ENCODE measurements at regions not wholly inside any gene's neighbourhood (a gene's known extent, or its start where the extent isn't known, plus 50 kb on each side); places are given as distances from the start of the nearest gene placed in this dataset.

DNA sequence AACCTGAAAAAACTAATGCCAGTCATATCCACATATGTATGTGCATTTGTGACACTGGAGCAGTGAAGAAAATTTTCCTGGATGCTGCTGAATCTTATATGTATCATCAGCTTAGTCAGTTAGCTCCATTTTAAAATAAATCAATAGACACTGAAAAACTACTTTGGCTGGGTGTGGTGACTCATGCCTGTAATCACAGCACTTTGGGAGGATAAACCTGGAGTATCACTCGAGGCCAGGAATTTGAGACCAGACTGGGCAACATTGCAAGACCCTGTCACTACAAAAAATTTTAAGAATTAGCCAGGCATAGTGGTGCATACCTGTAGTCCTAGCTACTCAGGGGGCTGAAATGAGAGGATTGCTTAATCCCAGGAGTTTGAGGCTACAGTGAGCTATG is 511.0 kb upstream of the TLE4 start:
- H3K36me3 ChIP-seq, result no peaks in the 10 kb centered on the region
- TF ChIP-seq, protein P1, sequence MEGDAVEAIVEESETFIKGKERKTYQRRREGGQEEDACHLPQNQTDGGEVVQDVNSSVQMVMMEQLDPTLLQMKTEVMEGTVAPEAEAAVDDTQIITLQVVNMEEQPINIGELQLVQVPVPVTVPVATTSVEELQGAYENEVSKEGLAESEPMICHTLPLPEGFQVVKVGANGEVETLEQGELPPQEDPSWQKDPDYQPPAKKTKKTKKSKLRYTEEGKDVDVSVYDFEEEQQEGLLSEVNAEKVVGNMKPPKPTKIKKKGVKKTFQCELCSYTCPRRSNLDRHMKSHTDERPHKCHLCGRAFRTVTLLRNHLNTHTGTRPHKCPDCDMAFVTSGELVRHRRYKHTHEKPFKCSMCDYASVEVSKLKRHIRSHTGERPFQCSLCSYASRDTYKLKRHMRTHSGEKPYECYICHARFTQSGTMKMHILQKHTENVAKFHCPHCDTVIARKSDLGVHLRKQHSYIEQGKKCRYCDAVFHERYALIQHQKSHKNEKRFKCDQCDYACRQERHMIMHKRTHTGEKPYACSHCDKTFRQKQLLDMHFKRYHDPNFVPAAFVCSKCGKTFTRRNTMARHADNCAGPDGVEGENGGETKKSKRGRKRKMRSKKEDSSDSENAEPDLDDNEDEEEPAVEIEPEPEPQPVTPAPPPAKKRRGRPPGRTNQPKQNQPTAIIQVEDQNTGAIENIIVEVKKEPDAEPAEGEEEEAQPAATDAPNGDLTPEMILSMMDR (IDR thresholded peaks at IDR 0.05), result no peak
- intact Hi-C loops (cut with DNase I), result no loop called here
- H3K4me3 ChIP-seq, result no peak overlapping the region
- no peaks in the 10 kb centered on the region for H3K4me1 ChIP-seq
- H3K9me3 ChIP-seq, result no peaks in the 10 kb centered on the region
- no peaks in the 10 kb centered on the region for H3K27me3 ChIP-seq
- no peak for DNase-seq
- FAIRE-seq, result no peak
- WGBS, 2 donors, result 17 to 32% methylated on average over 1 of the region's 1 CpG
- no peak for ATAC-seq
- H3K27ac ChIP-seq, result no peak overlapping the region

- TF ChIP-seq, protein P1 (IDR thresholded peaks at IDR 0.05), result no peak
- H3K36me3 ChIP-seq, result no peaks in the 10 kb centered on the region
- no peak for DNase-seq
Measured at GRCh38 chr9:79061752-79062616, 509.8 kb upstream of the TLE4 start.

GRCh38 chr9:79073201-79073600 is 498.6 kb upstream of the TLE4 start:
- intact Hi-C loops (cut with DNase I), result no loop called here
- WGBS, 2 donors, result 85 to 93% methylated on average over 3 of the region's 3 CpGs
- Histone ChIP-seq H3K4me1 (no peaks in the 10 kb centered on the region), H3K4me3 (no peak overlapping the region), H3K27me3 (no peaks in the 10 kb centered on the region), H3K36me3 (no peaks in the 10 kb centered on the region), H3K9me3 (no peaks in the 10 kb centered on the region), H3K27ac (no peak overlapping the region)
- FAIRE-seq (no peak), ATAC-seq (no peak), DNase-seq (no peak)
- TF ChIP-seq, protein P1 (IDR thresholded peaks at IDR 0.05), result no peak

More at GRCh38 chr9:79061752-79062616, 509.8 kb upstream of the TLE4 start:
- no peak overlapping the region for H3K4me3 ChIP-seq
- no peaks in the 10 kb centered on the region for H3K27me3 ChIP-seq
- ATAC-seq (no peak), FAIRE-seq (no peak)
- no peaks in the 10 kb centered on the region for H3K9me3 ChIP-seq
- intact Hi-C loops (cut with DNase I), result no loop called here
- H3K4me1 ChIP-seq, result no peaks in the 10 kb centered on the region
- WGBS, 2 donors, result 68 to 73% methylated on average over 7 of the region's 7 CpGs
- no peak overlapping the region for H3K27ac ChIP-seq

DNA sequence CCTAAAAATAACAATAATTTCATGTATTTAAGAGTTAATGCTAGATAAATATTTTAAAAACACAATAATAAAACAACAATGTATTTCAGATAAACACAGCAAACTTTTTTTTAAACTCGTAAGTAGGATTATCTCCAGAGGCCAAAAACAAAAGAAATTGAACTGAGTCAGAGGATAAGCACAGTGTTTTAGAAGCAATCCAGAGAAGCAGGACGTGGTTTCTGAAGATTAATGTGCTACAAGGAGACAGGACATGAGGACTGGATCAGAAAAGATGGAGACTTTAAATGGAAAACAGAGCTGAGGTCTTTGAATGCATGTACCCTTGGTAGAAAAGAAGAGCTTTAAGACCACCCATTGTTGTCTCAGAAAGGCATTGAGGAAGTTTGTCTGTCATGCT is 491.2 kb upstream of the TLE4 start:
- H3K27me3 ChIP-seq, result no peaks in the 10 kb centered on the region
- no peaks in the 10 kb centered on the region for H3K36me3 ChIP-seq
- 41 to 43% methylated on average over 2 of the region's 2 CpGs for WGBS, 2 donors
- ATAC-seq (no peak), FAIRE-seq (no peak), DNase-seq (no peak)
- H3K4me1 ChIP-seq, result no peaks in the 10 kb centered on the region
- H3K4me3 ChIP-seq, result no peak overlapping the region
- H3K27ac ChIP-seq, result no peak overlapping the region
- no peaks in the 10 kb centered on the region for H3K9me3 ChIP-seq
- TF ChIP-seq, protein P1 (IDR thresholded peaks at IDR 0.05), result no peak
- intact Hi-C loops (cut with DNase I), result no loop called here

- TF ChIP-seq, protein P1 (IDR thresholded peaks at IDR 0.05), result no peak
- WGBS, 2 donors, result 72 to 75% methylated on average over 3 of the region's 3 CpGs
- Histone ChIP-seq H3K36me3 (no peaks in the 10 kb centered on the region), H3K27ac (no peak overlapping the region), H3K27me3 (no peaks in the 10 kb centered on the region), H3K4me3 (no peak overlapping the region), H3K4me1 (no peaks in the 10 kb centered on the region), H3K9me3 (no peaks in the 10 kb centered on the region)
- FAIRE-seq, result no peak
- no peak for ATAC-seq
- no peak for DNase-seq
- intact Hi-C loops (cut with DNase I), result no loop called here
Measured at GRCh38 chr9:79083621-79084020, 488.1 kb upstream of the TLE4 start.

Data from pancreas (tissue), 10 donors.